ENCODE measurements at regions not wholly inside any gene's neighbourhood (a gene's known extent, or its start where the extent isn't known, plus 50 kb on each side); places are given as distances from the start of the nearest gene placed in this dataset.

- TF ChIP-seq CTCF (conservative IDR thresholded peaks at IDR 0.05; ENCODE audit: low read depth, low read length) (no peak), EZH2 (IDR thresholded peaks at IDR 0.05; ENCODE audit: low read length, unreplicated experiment) (no peak)
Observed at GRCh38 chr5:175598774-175599173, 59.1 kb upstream of the HRH2 start.

Data from PC-3 (cell line).